HG03354 (cell line): ENCODE measurements at regions not wholly inside any gene's neighbourhood (a gene's known extent, or its start where the extent isn't known, plus 50 kb on each side); places are given as distances from the start of the nearest gene placed in this dataset.

Source experiments
- ATAC-seq: cut with Tn5 transposase; IDR thresholded peaks from one replicate; pipeline ENCODE4 v1.9.1; 2021; ENCODE audit warnings: mild to moderate bottlenecking; ENCODE audit not compliant: unreplicated experiment, poor library complexity, severe bottlenecking

GRCh38 chr1:181354865-181355264 is 128.5 kb upstream of the CACNA1E start:
- no peak for ATAC-seq

- ATAC-seq, result no peak
Measured at GRCh38 chr1:181356505-181357340, 126.6 kb upstream of the CACNA1E start.

- no peak for ATAC-seq
Measured at GRCh38 chr1:181359012-181359411, 124.3 kb upstream of the CACNA1E start.

GRCh38 chr1:181364801-181365200 is 118.5 kb upstream of the CACNA1E start:
- no peak for ATAC-seq

GRCh38 chr1:181366910-181367309 is 116.4 kb upstream of the CACNA1E start:
- no peak for ATAC-seq

- no peak for ATAC-seq
Measured at GRCh38 chr1:181369416-181369815, 113.9 kb upstream of the CACNA1E start.

GRCh38 chr1:181383695-181384094 is 99.6 kb upstream of the CACNA1E start:
- no peak for ATAC-seq

- no peak for ATAC-seq
Measured at GRCh38 chr1:181386340-181386739, 97.0 kb upstream of the CACNA1E start.

GRCh38 chr1:181386951-181387350 is 96.4 kb upstream of the CACNA1E start:
- ATAC-seq, result no peak

- ATAC-seq, result no peak
Measured at GRCh38 chr1:181387702-181388101, 95.6 kb upstream of the CACNA1E start.

- ATAC-seq, result no peak
Measured at GRCh38 chr1:181390410-181391077, 92.8 kb upstream of the CACNA1E start.

GRCh38 chr1:181391301-181391900 is 91.9 kb upstream of the CACNA1E start:
- ATAC-seq, result no peak

- no peak for ATAC-seq
Measured at GRCh38 chr1:181392133-181392532, 91.2 kb upstream of the CACNA1E start.

- no peak for ATAC-seq
Measured at GRCh38 chr1:181392613-181393220, 90.6 kb upstream of the CACNA1E start.

GRCh38 chr1:181394766-181395165 is 88.6 kb upstream of the CACNA1E start:
- ATAC-seq, result no peak

GRCh38 chr1:181396171-181396670 is 87.1 kb upstream of the CACNA1E start:
- ATAC-seq, result no peak

- ATAC-seq, result no peak
Measured at GRCh38 chr1:181396811-181397210, 86.5 kb upstream of the CACNA1E start.

GRCh38 chr1:181397845-181398244 is 85.5 kb upstream of the CACNA1E start:
- peak; percentile 68 for ATAC-seq

GRCh38 chr1:181398544-181398943 is 84.8 kb upstream of the CACNA1E start:
- ATAC-seq, result peak; percentile 92

- ATAC-seq, result no peak
Measured at GRCh38 chr1:181405584-181405983, 77.7 kb upstream of the CACNA1E start.
